RWPE2 (cell line): ENCODE measurements at regions not wholly inside any gene's neighbourhood (a gene's known extent, or its start where the extent isn't known, plus 50 kb on each side); places are given as distances from the start of the nearest gene placed in this dataset.

Source experiments
- ATAC-seq: fragments of 200-7000 bp; cut with Tn5 transposase; 3 replicates; pipeline ENCODE4 v1.9.1; 2021; ENCODE audit warnings: low read depth
- DNase-seq: peaks from one replicate; pipeline ENCODE4 v3.0.0-alpha.2; 2020; ENCODE audit warnings: low spot score
- H3K27ac ChIP-seq: fragments of 450-650 bp; 2 replicates; pipeline ENCODE4 v1.5.1; 2017; ENCODE audit warnings: mild to moderate bottlenecking; ENCODE audit not compliant: poor library complexity, severe bottlenecking
- H3K27me3 ChIP-seq: fragments of 250-450 bp; sonication (Bioruptor Pico); 2 replicates; pipeline ENCODE4 v1.5.1; 2021; ENCODE audit warnings: mild to moderate bottlenecking, moderate library complexity; ENCODE audit not compliant: insufficient read depth, poor library complexity, severe bottlenecking
- H3K36me3 ChIP-seq: fragments of 250-450 bp; sonication (Bioruptor Pico); 2 replicates; pipeline ENCODE4 v1.5.1; 2020; ENCODE audit warnings: low read depth, mild to moderate bottlenecking, moderate library complexity
- H3K4me1 ChIP-seq: fragments of 250-450 bp; sonication (Bioruptor Pico); 2 replicates; pipeline ENCODE4 v1.5.1; 2021; ENCODE audit warnings: mild to moderate bottlenecking, moderate library complexity; ENCODE audit not compliant: insufficient read depth, poor library complexity, severe bottlenecking
- H3K4me3 ChIP-seq: fragments of 250-450 bp; sonication (Bioruptor Pico); 2 replicates; pipeline ENCODE4 v1.5.1; 2021; ENCODE audit warnings: mild to moderate bottlenecking, moderate library complexity; ENCODE audit not compliant: severe bottlenecking
- H3K9me3 ChIP-seq: fragments of 250-450 bp; sonication (Bioruptor Pico); 2 replicates; pipeline ENCODE4 v1.5.1; 2021; ENCODE audit warnings: mild to moderate bottlenecking, moderate library complexity; ENCODE audit not compliant: severe bottlenecking
- CTCF ChIP-seq: fragments of 450-650 bp; IDR thresholded peaks from one replicate; pipeline ENCODE4 v1.5.1; 2017; ENCODE audit warnings: mild to moderate bottlenecking, moderate library complexity; ENCODE audit not compliant: poor library complexity, severe bottlenecking

- H3K4me3 ChIP-seq: no peak overlapping the region
- H3K9me3 ChIP-seq: no peaks in the 10 kb centered on the region
- no peaks in the 10 kb centered on the region for H3K36me3 ChIP-seq
- TF ChIP-seq CTCF: no peak
- no peaks in the 10 kb centered on the region for H3K4me1 ChIP-seq
- ATAC-seq (no peak), DNase-seq (no peak)
- no peak overlapping the region for H3K27ac ChIP-seq
- no peaks in the 10 kb centered on the region for H3K27me3 ChIP-seq
Measured at GRCh38 chr10:124255556-124255955, 162.2 kb upstream of the CHST15 start.

- no peak overlapping the region for H3K27ac ChIP-seq
- H3K4me3 ChIP-seq: no peak overlapping the region
- DNase-seq (no peak), ATAC-seq (no peak)
- H3K4me1 ChIP-seq: no peaks in the 10 kb centered on the region
- no peak for TF ChIP-seq CTCF
- H3K27me3 ChIP-seq: no peaks in the 10 kb centered on the region
- H3K9me3 ChIP-seq: no peaks in the 10 kb centered on the region
- no peaks in the 10 kb centered on the region for H3K36me3 ChIP-seq
Measured at GRCh38 chr10:124254490-124254889, 161.1 kb upstream of the CHST15 start.

GRCh38 chr10:124253006-124253405 lies 159.6 kb upstream of the CHST15 start:
- H3K4me3 ChIP-seq: no peak overlapping the region
- no peak for ATAC-seq

GRCh38 chr10:124252097-124252715 lies 158.8 kb upstream of the CHST15 start:
- no peak for TF ChIP-seq CTCF
- no peaks in the 10 kb centered on the region for H3K9me3 ChIP-seq
- H3K27ac ChIP-seq: no peak overlapping the region
- H3K4me3 ChIP-seq: no peak overlapping the region
- no peaks in the 10 kb centered on the region for H3K4me1 ChIP-seq
- H3K36me3 ChIP-seq: no peaks in the 10 kb centered on the region
- ATAC-seq (no peak), DNase-seq (no peak)
- no peaks in the 10 kb centered on the region for H3K27me3 ChIP-seq

More at GRCh38 chr10:124253006-124253405, 159.6 kb upstream of the CHST15 start:
- Histone ChIP-seq H3K27me3 (no peaks in the 10 kb centered on the region), H3K36me3 (no peaks in the 10 kb centered on the region), H3K27ac (no peak overlapping the region), H3K9me3 (no peaks in the 10 kb centered on the region), H3K4me1 (no peaks in the 10 kb centered on the region)
- no peak for DNase-seq
- TF ChIP-seq CTCF: no peak

GRCh38 chr10:124251317-124252065 lies 158.1 kb upstream of the CHST15 start:
- no peaks in the 10 kb centered on the region for H3K9me3 ChIP-seq
- no peak overlapping the region for H3K27ac ChIP-seq
- no peak overlapping the region for H3K4me3 ChIP-seq
- no peak for ATAC-seq
- TF ChIP-seq CTCF: no peak
- no peak for DNase-seq
- no peaks in the 10 kb centered on the region for H3K36me3 ChIP-seq
- H3K4me1 ChIP-seq: no peaks in the 10 kb centered on the region
- no peaks in the 10 kb centered on the region for H3K27me3 ChIP-seq
